ENCODE measurements at regions not wholly inside any gene's neighbourhood (a gene's known extent, or its start where the extent isn't known, plus 50 kb on each side); places are given as distances from the start of the nearest gene placed in this dataset.

GRCh38 chr3:105062853-105063252 is 303.9 kb upstream of the ALCAM start:
- TF ChIP-seq YY1 (IDR thresholded peaks at IDR 0.05; ENCODE audit: insufficient read depth, insufficient read length) = no peak
- no peak for TF ChIP-seq ZNF274 (IDR thresholded peaks at IDR 0.05; ENCODE audit: low read depth, low read length)
- no peak for TF ChIP-seq SUZ12 (IDR thresholded peaks at IDR 0.05; ENCODE audit: extremely low read depth, insufficient read depth, insufficient read length)
